OCI-LY7 (cell line): ENCODE measurements at regions not wholly inside any gene's neighbourhood (a gene's known extent, or its start where the extent isn't known, plus 50 kb on each side); places are given as distances from the start of the nearest gene placed in this dataset.

Experiments
- BruUV-seq: library from RNA; stranded (reverse); fragments of 400-500 nt; replicated peaks from 2 replicates; lab custom pipeline; 2021; lab: Mats Ljungman, UMichigan
- CTCF ChIA-PET: fragments of 300-600 bp; sonication (Branson Sonifier 250); formaldehyde crosslinking; loops from one replicate; lab custom pipeline; 2022; ENCODE audit warnings: antibody characterized with exemption; ENCODE audit not compliant: unreplicated experiment; lab: Charles Lee
- POLR2A ChIA-PET: fragments of 300-600 bp; sonication (Branson Sonifier 250); formaldehyde crosslinking; loops from one replicate; lab custom pipeline; 2022; ENCODE audit warnings: antibody characterized with exemption; lab: Charles Lee
- DNase-seq: peaks from one replicate; pipeline ENCODE4 v3.0.0-alpha.2; 2015; ENCODE audit warnings: low spot score
- H2AFZ ChIP-seq: fragments of 200-600 bp; sonication (generic), shearing (Covaris generic); 2 replicates; pipeline ENCODE4 v1.6.1; 2014; ENCODE audit warnings: mild to moderate bottlenecking, antibody characterized with exemption, low read length, moderate library complexity
- H3K27ac ChIP-seq: fragments of 200-600 bp; sonication (generic); 2 replicates; pipeline ENCODE4 v1.5.1; 2014; ENCODE audit warnings: mixed run types, low read depth, mild to moderate bottlenecking, moderate library complexity, low read length, inconsistent platforms; ENCODE audit not compliant: poor library complexity, severe bottlenecking
- H3K36me3 ChIP-seq: fragments of 200-600 bp; sonication (generic); 2 replicates; pipeline ENCODE4 v1.6.1; 2014; ENCODE audit warnings: mild to moderate bottlenecking, antibody characterized with exemption, low read length, moderate library complexity, mixed read lengths; ENCODE audit not compliant: insufficient read depth
- H3K4me1 ChIP-seq: fragments of 200-600 bp; sonication (generic); 2 replicates; pipeline ENCODE4 v1.5.1; 2014; ENCODE audit warnings: mild to moderate bottlenecking, low read length; ENCODE audit not compliant: insufficient read depth, poor library complexity, severe bottlenecking
- H3K4me2 ChIP-seq: fragments of 200-600 bp; sonication (generic); 2 replicates; pipeline ENCODE4 v1.6.1; 2014; ENCODE audit warnings: mild to moderate bottlenecking, low read length
- H3K4me3 ChIP-seq: fragments of 200-600 bp; sonication (generic); 2 replicates; pipeline ENCODE4 v1.5.1; 2014; ENCODE audit warnings: mild to moderate bottlenecking, low read depth, low read length; ENCODE audit not compliant: poor library complexity, severe bottlenecking
- H3K79me2 ChIP-seq: fragments of 200-600 bp; sonication (generic); 2 replicates; pipeline ENCODE4 v1.6.1; 2016; ENCODE audit warnings: low read depth, mild to moderate bottlenecking, low read length, moderate library complexity, mixed read lengths; ENCODE audit not compliant: insufficient read depth
- H3K9me2 ChIP-seq: fragments of 200-600 bp; sonication (generic); 2 replicates; pipeline ENCODE4 v1.6.1; 2016; ENCODE audit warnings: mild to moderate bottlenecking, low read length, mixed read lengths; ENCODE audit not compliant: insufficient read depth
- H3K9me3 ChIP-seq: fragments of 200-600 bp; sonication (generic); 2 replicates; pipeline ENCODE4 v1.6.1; 2014; ENCODE audit warnings: mild to moderate bottlenecking, mixed run types, low read length, mixed read lengths
- H4K20me1 ChIP-seq: fragments of 200-600 bp; sonication (generic); 2 replicates; pipeline ENCODE4 v1.6.1; 2014; ENCODE audit warnings: mild to moderate bottlenecking, antibody characterized with exemption, low read length, moderate library complexity, mixed read lengths; ENCODE audit not compliant: insufficient read depth
- EZH2phosphoT487 ChIP-seq: fragments of 200-600 bp; sonication (generic); IDR thresholded peaks from 2 replicates; pipeline ENCODE4 v1.6.1; 2018; ENCODE audit warnings: low read depth, borderline replicate concordance, mild to moderate bottlenecking, mixed run types, antibody characterized with exemption, low read length, moderate library complexity, mixed read lengths
- intact Hi-C: fragments of 100-400 bp; cut with micrococcal nuclease; formaldehyde crosslinking; loops from one replicate; pipeline ENCODE4 v1.10.0; 2022; ENCODE audit not compliant: unreplicated experiment
- TF ChIP-seq, protein P1 (sequence below): fragments of 200-600 bp; sonication (generic); conservative IDR thresholded peaks from 2 replicates; pipeline ENCODE4 v1.5.1; 2014; ENCODE audit warnings: mild to moderate bottlenecking, antibody characterized with exemption, low read length, moderate library complexity, mixed read lengths

DNA sequence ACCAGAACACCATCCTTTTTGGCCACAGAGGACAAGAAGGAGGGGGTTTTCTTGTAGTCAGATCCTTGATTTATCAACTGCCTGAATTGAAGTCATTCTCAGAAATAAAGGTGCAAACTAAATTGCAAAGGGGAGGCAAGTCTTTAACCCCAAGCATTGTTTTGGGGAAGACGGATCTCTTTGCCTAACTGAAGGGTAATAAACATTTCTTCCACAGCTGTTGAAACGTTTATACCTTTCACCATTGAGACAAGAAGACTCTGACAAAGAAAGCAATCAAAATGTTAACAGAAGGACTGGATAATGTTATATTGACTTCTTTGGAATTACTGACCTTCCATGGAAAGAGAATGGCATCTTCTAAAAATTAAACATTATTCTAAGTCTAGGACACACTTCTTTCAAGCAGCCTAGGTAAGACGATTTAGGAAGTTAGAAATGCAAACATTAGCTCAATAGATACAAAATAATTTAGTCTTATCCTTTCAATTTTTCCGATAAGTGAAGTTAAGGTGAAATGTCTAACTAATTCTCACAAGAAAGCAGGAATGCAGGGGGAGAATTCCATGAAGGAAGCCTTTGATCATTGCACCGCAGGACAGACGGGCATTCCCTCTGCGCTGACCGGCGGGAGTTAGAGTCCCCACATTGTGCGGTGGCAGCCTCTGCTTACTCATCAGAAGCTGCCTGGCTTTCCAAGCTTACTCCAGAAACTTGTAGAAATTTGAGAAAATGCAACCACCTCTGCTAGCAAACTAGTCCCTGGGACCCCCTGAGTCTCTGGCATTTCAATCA lies 69.4 kb upstream of the COPS8 start:
- Histone ChIP-seq H2AFZ (no peak overlapping the region), H3K4me1 (no peaks in the 10 kb centered on the region), H3K9me3 (no peaks in the 10 kb centered on the region), H3K9me2 (no peaks in the 10 kb centered on the region), H3K79me2 (no peaks in the 10 kb centered on the region), H3K4me2 (no peak overlapping the region), H3K27ac (no peak overlapping the region), H3K4me3 (no peak overlapping the region), H3K36me3 (no peaks in the 10 kb centered on the region), H4K20me1 (no peaks in the 10 kb centered on the region)
- CTCF ChIA-PET: no interaction called here
- TF ChIP-seq EZH2phosphoT487: no peak
- TF ChIP-seq, protein P1, sequence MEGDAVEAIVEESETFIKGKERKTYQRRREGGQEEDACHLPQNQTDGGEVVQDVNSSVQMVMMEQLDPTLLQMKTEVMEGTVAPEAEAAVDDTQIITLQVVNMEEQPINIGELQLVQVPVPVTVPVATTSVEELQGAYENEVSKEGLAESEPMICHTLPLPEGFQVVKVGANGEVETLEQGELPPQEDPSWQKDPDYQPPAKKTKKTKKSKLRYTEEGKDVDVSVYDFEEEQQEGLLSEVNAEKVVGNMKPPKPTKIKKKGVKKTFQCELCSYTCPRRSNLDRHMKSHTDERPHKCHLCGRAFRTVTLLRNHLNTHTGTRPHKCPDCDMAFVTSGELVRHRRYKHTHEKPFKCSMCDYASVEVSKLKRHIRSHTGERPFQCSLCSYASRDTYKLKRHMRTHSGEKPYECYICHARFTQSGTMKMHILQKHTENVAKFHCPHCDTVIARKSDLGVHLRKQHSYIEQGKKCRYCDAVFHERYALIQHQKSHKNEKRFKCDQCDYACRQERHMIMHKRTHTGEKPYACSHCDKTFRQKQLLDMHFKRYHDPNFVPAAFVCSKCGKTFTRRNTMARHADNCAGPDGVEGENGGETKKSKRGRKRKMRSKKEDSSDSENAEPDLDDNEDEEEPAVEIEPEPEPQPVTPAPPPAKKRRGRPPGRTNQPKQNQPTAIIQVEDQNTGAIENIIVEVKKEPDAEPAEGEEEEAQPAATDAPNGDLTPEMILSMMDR: no peak
- intact Hi-C loops: no loop called here
- POLR2A ChIA-PET: interaction anchor here (1.1 kb wide), 1 partner anchor 45 kb away, joined by 3 read pairs; no protein-coding TSS in a partner anchor
- no TSS peak for BruUV-seq
- no peak for DNase-seq

DNA sequence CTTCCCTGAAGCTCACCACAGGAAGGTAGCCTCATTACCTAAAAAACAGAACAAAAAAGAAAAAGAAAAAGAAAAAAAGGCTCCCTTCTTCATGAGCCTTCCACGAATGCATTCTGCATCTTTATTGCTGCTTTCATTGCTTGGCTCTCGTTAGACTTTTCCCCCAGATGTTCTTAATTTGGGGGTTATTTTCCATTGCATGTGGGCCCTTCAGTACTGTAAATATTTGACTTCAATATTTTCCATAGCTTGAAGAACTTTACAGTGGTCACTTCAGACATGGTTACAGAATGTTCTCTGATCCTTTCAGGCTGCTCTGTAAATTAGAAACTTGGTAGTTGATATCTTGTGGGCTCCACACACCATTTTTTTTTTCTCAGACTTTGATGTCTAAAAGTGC lies 65.6 kb upstream of the COPS8 start:
- POLR2A ChIA-PET: interaction anchor here (0.6 to 0.7 kb wide), 4 partner anchors 269 to 712 kb away, joined by 3 to 4 read pairs (median 3); no protein-coding TSS in a partner anchor
- no peak for DNase-seq
- Histone ChIP-seq H3K9me2 (no peaks in the 10 kb centered on the region), H3K4me1 (no peaks in the 10 kb centered on the region), H3K27ac (no peak overlapping the region), H3K36me3 (no peaks in the 10 kb centered on the region), H2AFZ (no peak overlapping the region), H3K79me2 (no peaks in the 10 kb centered on the region), H3K4me3 (no peak overlapping the region), H4K20me1 (no peaks in the 10 kb centered on the region), H3K9me3 (peaks cover 5% of the 10 kb centered on the region; the same call in 1 of the 2 replicates), H3K4me2 (no peak overlapping the region)
- intact Hi-C loops: no loop called here
- CTCF ChIA-PET: no interaction called here
- BruUV-seq: no TSS peak
- TF ChIP-seq, protein P1: no peak
- no peak for TF ChIP-seq EZH2phosphoT487

DNA sequence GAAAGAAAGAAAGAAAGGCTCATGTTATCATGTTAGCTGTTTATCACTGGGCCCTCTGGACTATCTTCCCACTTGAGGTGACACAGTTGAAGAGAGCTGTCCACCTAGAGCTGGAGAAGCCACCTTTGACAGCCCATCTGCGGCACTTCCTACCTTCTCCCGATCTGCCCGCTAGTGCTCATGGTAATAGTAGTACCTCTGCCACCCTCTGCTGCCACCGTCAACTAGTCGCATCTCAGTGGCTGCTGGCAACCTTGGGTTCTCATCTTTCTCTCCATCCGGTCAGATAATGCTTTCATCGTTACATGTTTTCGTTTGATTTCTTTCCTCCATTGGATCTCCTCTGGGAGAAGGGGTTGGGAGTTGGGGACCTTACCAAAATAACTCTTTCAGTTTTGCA lies 63.2 kb upstream of the COPS8 start:
- intact Hi-C loops: no loop called here
- ChIA-PET POLR2A (no interaction called here), CTCF (no interaction called here)

More for the DNA sequence above, 63.2 kb upstream of the COPS8 start:
- Histone ChIP-seq H3K79me2 (no peaks in the 10 kb centered on the region), H3K4me3 (no peak overlapping the region), H3K9me2 (no peaks in the 10 kb centered on the region), H3K9me3 (peaks cover 5% of the 10 kb centered on the region; the same call in 1 of the 2 replicates), H3K36me3 (no peaks in the 10 kb centered on the region), H2AFZ (no peak overlapping the region), H3K4me2 (no peak overlapping the region), H3K27ac (no peak overlapping the region), H3K4me1 (no peaks in the 10 kb centered on the region), H4K20me1 (no peaks in the 10 kb centered on the region)
- DNase-seq: no peak
- no TSS peak for BruUV-seq
- no peak for TF ChIP-seq EZH2phosphoT487
- TF ChIP-seq, protein P1: no peak
